DMS114 treated with DMSO at 0.1 percent for 48 hours (cell line): ENCODE measurements at regions not wholly inside any gene's neighbourhood (a gene's known extent, or its start where the extent isn't known, plus 50 kb on each side); places are given as distances from the start of the nearest gene placed in this dataset.

Source experiments
- DNase-seq: peaks from one replicate; lab custom pipeline; 2025; ENCODE audit not compliant: unreplicated experiment; lab: John Stamatoyannopoulos, UW

DNA sequence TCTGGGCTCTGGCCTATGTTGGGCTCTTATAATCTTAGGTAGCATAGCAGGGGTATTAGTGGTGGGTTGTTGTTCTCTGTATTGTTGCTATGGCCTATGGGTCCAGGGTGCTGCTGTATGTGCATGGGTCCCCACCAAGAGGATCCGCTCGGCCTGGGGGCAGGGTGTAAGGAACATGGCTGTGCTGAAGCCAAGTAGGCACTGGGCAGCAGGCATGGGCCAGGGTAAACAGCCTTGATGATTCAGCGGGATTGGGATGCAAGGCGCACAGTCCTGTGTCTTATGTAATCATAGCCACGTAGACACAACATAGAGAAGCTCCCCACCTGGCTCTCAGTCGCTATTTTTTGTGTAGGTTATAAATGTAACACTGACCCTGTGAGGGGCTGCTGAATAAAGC lies 306.9 kb downstream of the ZPLD1 start:
- no peak for DNase-seq

DNA sequence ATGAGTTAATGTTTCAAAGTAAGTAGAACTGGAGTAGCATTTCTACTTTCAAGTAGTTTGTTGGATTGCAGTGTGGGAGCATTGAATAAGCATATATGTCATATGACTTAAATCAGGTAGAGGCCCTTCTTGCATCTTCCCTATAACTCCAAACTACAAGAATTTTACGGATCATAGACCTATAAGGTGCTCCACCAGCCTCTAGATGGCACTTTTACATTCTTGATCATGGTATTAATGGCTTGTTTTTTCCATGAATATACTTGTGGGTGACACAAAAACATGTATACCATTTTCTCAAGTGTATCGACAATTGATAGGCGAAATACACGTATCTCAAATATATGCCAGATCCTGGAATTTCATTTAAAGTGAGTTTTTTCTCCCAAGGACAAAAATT lies 311.1 kb downstream of the ZPLD1 start:
- DNase-seq, result no peak

DNA sequence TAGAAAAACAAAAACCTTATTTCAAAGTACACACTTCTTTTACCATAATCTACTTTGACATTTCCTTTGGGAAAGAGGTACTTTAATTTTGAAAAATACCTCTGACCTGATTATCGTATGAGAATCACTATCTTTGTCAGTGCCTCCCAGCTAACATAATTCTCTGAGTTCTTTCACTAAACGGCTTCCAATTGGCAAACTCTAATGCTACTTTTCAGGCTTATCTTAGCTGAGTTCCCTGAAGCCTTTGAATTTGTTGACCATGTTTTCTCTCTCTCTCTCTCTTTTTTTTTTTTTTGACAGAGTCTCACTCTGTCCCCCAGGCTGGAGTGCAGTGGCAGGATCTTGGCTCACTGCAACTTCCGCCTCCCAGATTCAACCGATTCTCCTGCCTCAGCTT lies 312.8 kb downstream of the ZPLD1 start:
- no peak for DNase-seq

DNA sequence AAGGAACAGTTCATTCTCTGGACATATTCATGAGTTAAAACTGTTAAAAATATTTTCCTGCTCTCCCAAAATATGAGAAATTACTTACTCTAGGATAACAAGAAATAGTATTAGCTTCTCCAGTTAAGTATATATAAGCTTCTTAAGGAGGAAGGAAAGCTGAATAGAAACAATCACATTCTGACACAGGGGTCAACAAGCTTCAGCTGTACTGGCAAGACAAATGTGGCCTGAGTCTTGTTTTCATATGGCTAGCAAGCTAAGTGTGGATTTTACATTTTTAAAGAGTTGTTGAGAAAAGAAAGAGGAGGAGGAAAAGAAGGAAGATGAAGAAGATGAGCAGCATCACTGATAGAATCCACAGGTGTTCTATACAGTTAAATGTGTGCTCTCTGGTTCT lies 313.8 kb downstream of the ZPLD1 start:
- no peak for DNase-seq

DNA sequence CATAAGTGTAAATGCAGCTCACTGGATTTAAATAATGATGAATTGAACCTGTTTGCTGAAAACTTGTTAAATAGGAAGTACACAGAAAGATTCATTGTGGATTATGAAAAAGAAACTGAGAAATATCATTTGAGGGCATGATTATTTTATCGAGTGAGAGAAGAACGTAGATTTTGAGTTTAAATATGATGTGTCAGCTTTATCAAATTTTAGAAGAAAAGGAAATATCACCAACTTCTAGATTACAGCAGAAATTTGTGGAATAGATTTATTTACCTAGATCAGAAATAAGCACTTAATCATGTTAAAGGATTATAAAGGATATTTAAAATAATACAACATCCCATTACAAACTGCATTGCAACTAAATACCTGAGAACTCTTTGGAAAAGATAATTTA lies 315.5 kb downstream of the ZPLD1 start:
- no peak for DNase-seq

DNA sequence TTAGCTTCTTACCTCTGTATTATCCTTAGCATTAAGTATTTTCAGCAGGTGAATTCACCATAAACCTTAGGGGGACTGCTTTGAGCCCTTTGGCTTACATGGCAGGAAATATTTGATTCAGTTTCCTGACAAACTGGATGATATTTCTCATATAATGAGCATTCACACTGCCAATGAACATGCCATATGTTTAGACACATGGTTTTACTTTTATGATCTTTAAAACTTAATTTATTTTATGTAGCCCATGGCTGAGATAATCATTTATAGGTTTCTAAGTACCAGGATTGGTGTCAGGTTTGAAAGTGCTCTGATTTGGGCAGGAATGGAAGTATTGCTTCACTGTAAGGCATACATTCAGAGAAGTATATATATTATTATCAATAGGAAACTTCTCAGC lies 319.1 kb downstream of the ZPLD1 start:
- no peak for DNase-seq

DNA sequence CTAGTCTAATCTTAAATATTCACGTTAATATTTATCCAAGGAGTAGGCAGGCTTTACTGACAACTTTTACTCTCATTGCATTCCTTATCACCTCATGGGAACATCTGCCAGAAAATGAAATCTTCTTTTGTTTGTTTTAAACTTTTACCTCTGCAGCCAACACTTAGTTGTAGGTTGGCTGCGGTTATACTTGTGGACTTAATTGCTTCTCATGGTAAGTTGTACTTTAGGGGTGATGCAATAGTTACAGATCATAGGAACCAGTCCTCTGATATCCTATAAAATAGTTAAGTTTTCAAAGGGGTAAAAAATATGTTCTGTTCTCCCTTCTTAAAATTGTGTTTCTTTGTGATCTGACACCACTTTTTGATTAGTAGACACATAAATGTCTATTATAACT lies 321.9 kb downstream of the ZPLD1 start:
- DNase-seq, result no peak

DNA sequence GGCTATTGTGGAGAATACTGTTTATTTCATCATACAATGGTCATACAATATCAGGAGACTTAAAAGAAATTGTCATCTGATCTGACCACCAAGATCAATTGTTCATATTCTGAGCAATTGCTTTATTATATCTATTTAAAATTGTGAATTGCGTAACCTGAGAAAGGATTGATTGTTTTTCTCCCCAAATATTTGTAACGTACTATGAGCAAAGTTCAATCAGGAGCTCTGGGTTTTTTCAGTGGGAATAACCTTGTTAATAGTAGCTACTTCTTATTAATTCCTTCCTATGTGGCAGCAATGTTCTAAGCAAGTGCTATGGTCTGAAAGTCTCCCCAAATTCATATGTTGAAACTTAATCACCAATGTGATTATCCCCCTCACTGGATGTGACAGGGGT lies 323.1 kb downstream of the ZPLD1 start:
- no peak for DNase-seq

DNA sequence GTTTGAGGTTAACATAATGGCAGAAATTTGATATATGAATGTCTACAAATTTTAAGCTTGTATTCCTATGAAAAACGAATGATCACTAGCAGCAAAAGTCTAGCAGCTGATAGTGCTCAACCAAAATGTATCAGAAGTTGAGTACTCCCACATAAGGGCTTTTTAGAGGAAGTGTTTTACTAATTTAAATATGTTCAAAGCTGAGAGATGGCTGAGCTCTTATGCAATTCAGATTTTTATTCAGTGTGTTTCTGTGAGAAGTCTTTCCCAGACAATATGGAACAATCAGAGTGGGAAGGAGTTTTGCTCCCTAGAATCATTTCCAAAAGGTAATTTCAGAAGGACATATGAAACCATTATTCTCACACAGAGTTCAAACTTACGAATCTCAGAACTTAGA lies 327.0 kb downstream of the ZPLD1 start:
- no peak for DNase-seq

DNA sequence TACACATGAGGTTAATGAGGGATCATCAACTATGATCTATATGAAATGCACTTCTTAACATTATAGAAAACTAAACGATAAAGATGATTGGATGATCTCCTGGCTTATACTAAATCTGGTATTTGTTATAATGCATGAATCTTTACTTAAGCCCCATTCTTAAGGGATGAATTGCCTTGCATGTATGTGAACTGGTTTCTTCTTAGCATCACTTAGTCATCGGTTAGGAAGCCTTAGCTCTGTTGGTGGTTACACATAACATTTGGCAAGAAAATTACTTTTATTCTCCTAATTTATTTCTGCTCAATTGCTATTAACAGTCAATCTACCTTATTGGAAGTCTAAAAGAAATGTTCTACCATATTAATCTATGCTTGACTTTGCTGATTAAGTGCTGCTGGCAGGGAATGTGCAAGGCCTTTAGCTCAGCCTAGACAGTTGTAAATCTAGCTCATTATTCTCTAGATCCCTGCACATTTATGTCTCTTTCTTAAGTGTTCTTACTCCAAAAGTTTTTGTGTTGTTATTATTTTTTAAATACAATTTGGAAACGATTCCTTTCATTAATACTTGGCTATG lies 356.0 kb downstream of the ZPLD1 start:
- no peak for DNase-seq

DNA sequence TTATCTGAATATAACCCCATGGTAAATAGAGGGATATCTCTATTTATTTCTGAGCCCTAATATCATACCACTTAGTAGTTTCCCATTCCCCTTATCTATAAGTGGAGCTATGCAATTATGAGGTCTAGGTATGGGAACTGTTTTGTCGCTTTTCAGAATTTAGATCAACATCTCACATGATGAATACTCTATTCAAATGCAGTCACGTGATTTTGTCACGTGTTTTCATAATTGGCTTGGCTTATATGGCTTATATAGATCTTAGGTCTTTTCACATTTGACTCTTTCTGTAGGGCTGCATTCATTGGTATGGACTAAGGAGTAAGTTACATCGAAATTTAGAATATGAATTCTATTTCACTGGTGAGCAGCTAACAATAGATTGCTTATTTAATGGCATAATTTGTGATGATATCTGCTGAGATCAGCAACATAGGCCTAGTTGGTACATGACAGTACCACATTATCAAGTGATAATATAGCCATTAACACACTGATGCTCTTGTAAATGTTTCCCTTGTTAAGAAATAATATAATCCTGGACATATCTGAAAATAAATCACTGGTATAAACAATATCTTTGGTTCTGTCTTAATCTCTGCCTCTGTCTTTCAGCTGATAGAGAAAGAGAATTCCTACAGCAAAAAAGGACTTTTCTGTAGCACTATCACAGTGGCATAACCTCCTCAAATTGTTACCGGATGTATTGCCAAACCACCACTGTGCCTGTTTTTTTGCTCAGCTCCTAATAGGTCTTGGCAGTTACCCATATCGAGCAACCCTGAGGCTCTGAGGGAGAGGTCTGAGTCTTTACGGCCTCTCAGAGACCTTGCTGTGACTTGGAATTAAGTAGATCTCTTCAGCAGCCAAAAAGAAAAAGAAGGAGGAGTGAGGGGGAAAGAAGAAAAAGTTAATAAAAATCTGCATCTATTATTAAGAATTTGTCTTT lies 357.1 kb downstream of the ZPLD1 start:
- DNase-seq, result no peak

DNA sequence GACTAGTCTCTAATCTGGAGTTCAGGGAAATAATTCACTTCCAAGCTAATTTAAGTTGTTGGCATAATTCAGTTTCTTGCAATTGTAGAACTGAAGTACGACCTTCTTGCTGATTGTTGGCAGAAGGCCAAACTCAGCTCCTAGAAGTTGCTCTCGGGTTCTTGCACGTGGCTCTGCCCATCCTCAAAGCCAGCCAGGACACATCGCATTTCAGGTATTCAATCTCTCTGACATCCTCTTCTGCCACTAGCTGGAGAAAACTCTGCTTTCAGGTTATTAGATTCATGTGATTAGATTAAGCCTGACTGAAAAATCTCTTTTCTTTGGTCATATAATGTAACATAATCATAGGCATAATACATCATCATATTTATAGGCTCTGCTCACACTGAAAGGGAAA lies 362.0 kb downstream of the ZPLD1 start:
- no peak for DNase-seq

DNA sequence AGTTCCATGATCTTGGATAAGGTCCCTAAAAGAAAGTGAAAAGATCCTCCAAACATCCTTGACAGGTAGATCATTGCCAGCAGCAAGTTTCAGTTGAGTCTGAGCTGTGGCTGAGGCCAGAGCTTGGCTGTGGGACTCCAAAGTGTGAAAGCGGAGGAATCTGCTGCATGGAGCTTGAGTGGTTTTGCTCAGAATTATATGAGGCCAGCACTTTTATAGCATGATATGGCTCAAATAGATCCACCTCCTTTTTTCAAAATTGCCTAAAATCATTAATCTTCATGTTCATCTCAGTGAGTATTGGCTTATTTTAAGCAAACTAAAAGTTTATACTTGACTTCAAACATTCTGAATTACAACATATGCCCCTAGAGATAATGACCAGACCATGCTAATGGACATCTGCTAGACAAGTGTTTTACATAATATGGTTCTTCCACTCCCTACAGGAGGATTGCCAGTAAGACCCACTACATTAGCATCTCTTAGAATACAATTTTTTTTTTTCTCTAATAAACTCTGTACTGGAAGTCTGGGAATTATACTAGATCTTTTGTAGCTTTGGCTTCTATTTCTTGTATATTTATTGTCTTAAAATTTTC lies 368.1 kb downstream of the ZPLD1 start:
- DNase-seq, result no peak

DNA sequence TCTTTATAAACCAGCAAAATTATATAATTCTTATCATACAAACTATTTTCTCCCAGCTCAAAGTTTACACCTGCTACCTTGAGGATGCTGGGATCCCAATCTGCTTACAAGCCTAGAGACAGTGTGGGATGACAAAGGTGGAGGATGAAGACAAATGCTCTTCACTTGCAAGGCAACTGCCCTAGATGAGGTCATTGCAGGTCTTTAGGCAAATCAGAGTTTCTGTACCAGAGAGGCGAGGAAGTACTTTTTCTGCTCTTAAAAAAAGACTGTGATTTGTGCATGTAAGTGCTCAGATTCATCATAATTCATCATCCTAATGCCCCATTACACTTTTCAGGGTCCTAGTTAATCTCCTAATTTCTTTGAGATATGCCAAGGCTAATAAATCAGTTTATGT lies 376.1 kb downstream of the ZPLD1 start:
- no peak for DNase-seq

DNA sequence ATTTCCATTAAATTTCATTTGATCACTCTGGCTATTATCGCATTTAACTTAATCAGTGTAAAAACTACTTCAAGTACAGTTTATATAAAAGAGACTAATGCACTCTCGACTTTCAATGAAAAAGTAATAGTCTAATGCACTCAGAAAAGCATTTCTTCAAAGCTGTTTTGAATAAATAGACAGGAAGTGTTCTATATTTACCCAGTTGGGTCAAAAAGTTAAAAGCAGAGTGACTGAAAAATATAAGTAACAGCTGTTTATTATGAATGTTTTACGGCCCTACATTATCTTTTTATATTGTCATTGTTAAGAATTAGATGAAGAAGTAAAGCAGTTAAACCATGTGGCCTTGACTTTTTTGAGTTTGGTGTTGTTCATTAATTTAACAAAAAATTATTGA lies 391.8 kb downstream of the ZPLD1 start:
- DNase-seq, result no peak

DNA sequence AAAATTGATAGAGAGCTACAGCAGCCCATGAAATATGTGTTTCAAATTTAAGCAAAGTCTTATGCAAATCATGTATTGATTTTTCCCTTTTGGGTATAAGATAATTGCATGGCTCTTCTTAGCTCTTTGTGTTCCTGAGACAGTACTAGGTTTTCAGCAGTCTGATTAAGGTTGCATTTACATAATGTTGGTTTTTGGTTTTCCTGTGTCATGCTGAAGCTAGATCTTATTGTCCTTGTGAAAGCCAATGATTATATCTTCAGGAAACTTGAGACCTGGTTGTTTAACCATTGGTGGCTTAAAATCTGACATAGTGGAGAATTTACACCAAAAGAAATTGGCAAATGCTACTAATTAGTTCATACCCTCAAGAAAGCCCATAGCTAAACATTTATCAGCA lies 392.6 kb downstream of the ZPLD1 start:
- DNase-seq, result no peak

DNA sequence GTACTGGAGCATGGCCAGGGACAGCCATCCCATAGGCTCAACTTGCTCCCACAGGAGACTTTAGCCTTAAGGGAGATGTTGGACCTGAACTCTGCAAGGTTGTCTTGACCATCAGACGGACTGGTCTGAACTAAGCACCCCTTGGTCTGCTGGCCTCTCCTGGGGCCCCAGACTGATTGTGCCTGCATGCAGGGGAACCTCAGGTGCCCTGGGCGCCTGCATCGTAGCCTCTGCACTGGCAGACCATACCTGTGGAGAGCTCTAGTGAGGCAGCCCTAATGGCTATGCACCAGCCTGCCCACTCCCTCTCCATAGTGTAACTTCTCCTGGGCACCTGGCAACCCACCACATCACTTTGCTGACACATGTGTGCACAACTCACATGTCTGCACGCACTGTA lies 395.6 kb downstream of the ZPLD1 start:
- DNase-seq, result no peak

DNA sequence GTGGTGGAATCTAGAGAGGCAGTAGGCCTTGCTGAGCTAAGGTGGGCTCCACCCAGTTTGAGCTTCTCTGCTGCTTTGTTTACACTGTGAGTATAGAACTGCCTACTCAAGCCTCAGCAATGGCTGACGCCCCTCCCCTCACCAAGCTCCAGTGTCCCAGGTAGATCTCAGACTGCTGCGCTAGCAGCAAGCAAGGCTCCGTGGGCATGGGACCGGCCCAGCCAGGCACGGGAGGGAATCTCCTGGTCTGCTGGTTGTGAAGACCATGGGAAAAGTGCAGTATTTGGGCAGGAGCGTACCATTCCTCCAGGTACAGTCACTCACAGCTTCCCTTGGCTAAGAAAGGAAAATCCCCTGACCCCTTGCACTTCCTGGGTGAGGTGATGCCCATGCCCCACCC lies 407.1 kb downstream of the ZPLD1 start:
- DNase-seq, result no peak

DNA sequence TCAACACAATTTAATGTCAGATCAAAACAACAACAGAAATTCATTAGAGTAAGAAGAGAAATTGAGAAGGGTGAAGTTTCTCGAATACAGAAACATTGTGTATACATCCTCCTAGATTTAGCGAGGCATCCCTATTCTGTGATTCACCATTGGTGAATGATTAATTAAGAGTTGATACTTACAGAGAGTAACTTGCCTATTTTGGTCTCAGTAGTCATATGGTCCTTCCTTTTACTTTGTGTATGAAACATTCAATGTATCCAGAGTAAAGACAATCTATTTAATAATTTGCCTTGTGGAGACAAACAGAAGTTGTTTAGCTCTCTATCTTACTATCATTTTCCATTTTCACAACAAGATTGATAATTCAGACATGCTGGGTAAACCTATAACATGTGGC lies 432.0 kb downstream of the ZPLD1 start:
- DNase-seq, result no peak

DNA sequence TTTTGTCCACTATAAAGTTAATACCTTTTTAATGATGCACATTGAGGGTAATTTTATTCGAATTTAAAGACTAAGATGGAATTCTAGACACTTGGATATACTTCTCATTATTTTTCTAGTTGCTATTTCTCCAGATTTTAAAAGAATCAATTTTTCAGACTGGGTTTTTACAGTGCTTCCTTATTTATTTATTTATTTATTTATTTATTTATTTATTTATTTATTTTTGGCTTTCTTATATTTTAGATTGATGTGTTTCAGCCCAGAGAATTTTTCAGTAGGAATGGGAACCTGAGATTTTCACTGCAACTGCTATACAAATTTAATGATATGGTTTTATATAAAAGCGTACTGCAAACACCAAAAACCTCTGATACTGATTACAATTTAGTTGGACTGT lies 448.7 kb downstream of the ZPLD1 start:
- no peak for DNase-seq

DNA sequence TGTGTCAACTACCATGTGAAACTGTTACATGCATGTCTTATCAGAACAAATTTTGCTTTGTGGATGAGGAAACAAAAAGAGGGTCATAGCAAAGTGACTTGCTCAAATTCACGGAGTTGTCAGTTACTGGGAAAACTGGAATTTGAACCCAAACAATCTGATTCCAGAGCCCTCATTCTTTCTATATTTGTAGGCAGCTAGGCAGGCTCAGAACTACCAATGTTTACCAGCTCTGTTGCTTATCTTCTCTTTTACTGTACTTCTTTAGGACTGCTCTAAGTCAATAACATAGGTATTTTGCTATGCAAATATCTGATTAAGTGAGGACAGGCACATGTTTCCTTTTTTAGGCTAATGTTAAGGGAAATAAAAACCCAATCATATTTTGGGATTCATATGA lies 450.5 kb downstream of the ZPLD1 start:
- no peak for DNase-seq

DNA sequence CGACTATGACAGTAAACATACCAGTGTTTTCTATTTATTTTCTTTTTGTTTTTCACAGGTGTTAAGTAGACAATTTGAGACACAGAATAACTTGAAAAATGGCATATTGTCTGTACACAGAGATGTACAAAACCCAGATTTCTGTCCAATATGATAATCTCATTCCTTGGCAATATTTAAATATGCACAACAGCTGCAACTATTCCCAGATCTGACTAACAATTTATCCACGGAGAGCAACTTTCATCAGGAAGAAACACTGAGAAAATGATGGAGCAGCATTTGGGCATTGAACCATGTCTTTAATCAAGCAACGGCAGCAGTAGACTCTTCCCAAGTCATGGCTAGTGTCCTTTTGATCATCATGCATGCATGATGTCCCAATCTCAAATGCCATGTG lies 452.6 kb downstream of the ZPLD1 start:
- DNase-seq, result no peak
